ENCODE measurements at regions not wholly inside any gene's neighbourhood (a gene's known extent, or its start where the extent isn't known, plus 50 kb on each side); places are given as distances from the start of the nearest gene placed in this dataset.
"Not testable (repeated sequence)": the region's sequence is repeated elsewhere in the genome, so short reads cannot be mapped to it uniquely, and the experiment has no call there.

GRCh38 chr14:66010695-66011094, 475.5 kb upstream of the CCDC196 start:
- no peaks in the 10 kb centered on the region for H3K9me3 Mint-ChIP-seq (ENCODE audit: unreplicated experiment)
- no peak overlapping the region for H3K4me3 Mint-ChIP-seq (ENCODE audit: unreplicated experiment)
- no peak overlapping the region for H3K27ac Mint-ChIP-seq (ENCODE audit: unreplicated experiment)
- no peak for DNase-seq (ENCODE audit: low spot score)
- peaks cover 5% of the 10 kb centered on the region for H3K36me3 Mint-ChIP-seq (ENCODE audit: low read depth, unreplicated experiment)
- peaks cover 12% of the 10 kb centered on the region for H3K4me1 Mint-ChIP-seq (ENCODE audit: unreplicated experiment)
- no peak for TF ChIP-seq CTCF (IDR thresholded peaks at IDR 0.05; ENCODE audit: unreplicated experiment)
- H3K27me3 Mint-ChIP-seq (ENCODE audit: unreplicated experiment) = peaks cover 4% of the 10 kb centered on the region

GRCh38 chr14:66011855-66012254, 474.3 kb upstream of the CCDC196 start:
- Mint-ChIP-seq H3K4me1 (ENCODE audit: unreplicated experiment) (peaks cover 3% of the 10 kb centered on the region), H3K27me3 (ENCODE audit: unreplicated experiment) (peaks cover 6% of the 10 kb centered on the region), H3K4me3 (ENCODE audit: unreplicated experiment) (no peak overlapping the region), H3K9me3 (ENCODE audit: unreplicated experiment) (no peaks in the 10 kb centered on the region), H3K36me3 (ENCODE audit: low read depth, unreplicated experiment) (peaks cover 15% of the 10 kb centered on the region), H3K27ac (ENCODE audit: unreplicated experiment) (no peak overlapping the region)
- no peak for DNase-seq (ENCODE audit: low spot score)
- TF ChIP-seq CTCF (IDR thresholded peaks at IDR 0.05; ENCODE audit: unreplicated experiment) = no peak

- H3K4me1 Mint-ChIP-seq (ENCODE audit: unreplicated experiment); H3K4me3 Mint-ChIP-seq (ENCODE audit: unreplicated experiment); H3K27me3 Mint-ChIP-seq (ENCODE audit: unreplicated experiment); H3K9me3 Mint-ChIP-seq (ENCODE audit: unreplicated experiment); DNase-seq (ENCODE audit: low spot score); H3K27ac Mint-ChIP-seq (ENCODE audit: unreplicated experiment): not testable (repeated sequence)
- H3K36me3 Mint-ChIP-seq (ENCODE audit: low read depth, unreplicated experiment) = peaks cover 17% of the 10 kb centered on the region
These were observed 472.6 kb upstream of the CCDC196 start for GRCh38 chr14:66013607-66014006.

- no peak overlapping the region for H3K27ac Mint-ChIP-seq (ENCODE audit: unreplicated experiment)
- H3K4me3 Mint-ChIP-seq (ENCODE audit: unreplicated experiment) = no peak overlapping the region
- no peaks in the 10 kb centered on the region for H3K4me1 Mint-ChIP-seq (ENCODE audit: unreplicated experiment)
- H3K27me3 Mint-ChIP-seq (ENCODE audit: unreplicated experiment) = peaks cover 6% of the 10 kb centered on the region
- DNase-seq (ENCODE audit: low spot score) = no peak
- peaks cover 17% of the 10 kb centered on the region for H3K36me3 Mint-ChIP-seq (ENCODE audit: low read depth, unreplicated experiment)
- H3K9me3 Mint-ChIP-seq (ENCODE audit: unreplicated experiment) = no peaks in the 10 kb centered on the region
- TF ChIP-seq CTCF (IDR thresholded peaks at IDR 0.05; ENCODE audit: unreplicated experiment) = no peak
These were observed 470.9 kb upstream of the CCDC196 start for GRCh38 chr14:66015071-66015780.

GRCh38 chr14:66017927-66018326, 468.2 kb upstream of the CCDC196 start:
- H3K4me3 Mint-ChIP-seq (ENCODE audit: unreplicated experiment) = no peak overlapping the region
- no peaks in the 10 kb centered on the region for H3K4me1 Mint-ChIP-seq (ENCODE audit: unreplicated experiment)
- no peaks in the 10 kb centered on the region for H3K9me3 Mint-ChIP-seq (ENCODE audit: unreplicated experiment)

More at GRCh38 chr14:66017927-66018326, 468.2 kb upstream of the CCDC196 start:
- no peak overlapping the region for H3K27ac Mint-ChIP-seq (ENCODE audit: unreplicated experiment)
- H3K36me3 Mint-ChIP-seq (ENCODE audit: low read depth, unreplicated experiment) = peaks cover 16% of the 10 kb centered on the region
- no peak for TF ChIP-seq CTCF (IDR thresholded peaks at IDR 0.05; ENCODE audit: unreplicated experiment)
- H3K27me3 Mint-ChIP-seq (ENCODE audit: unreplicated experiment) = peaks cover 6% of the 10 kb centered on the region
- DNase-seq (ENCODE audit: low spot score) = no peak
